ENCODE measurements at regions not wholly inside any gene's neighbourhood (a gene's known extent, or its start where the extent isn't known, plus 50 kb on each side); places are given as distances from the start of the nearest gene placed in this dataset.
"Not testable (repeated sequence)": the region's sequence is repeated elsewhere in the genome, so short reads cannot be mapped to it uniquely, and the experiment has no call there.

DNA sequence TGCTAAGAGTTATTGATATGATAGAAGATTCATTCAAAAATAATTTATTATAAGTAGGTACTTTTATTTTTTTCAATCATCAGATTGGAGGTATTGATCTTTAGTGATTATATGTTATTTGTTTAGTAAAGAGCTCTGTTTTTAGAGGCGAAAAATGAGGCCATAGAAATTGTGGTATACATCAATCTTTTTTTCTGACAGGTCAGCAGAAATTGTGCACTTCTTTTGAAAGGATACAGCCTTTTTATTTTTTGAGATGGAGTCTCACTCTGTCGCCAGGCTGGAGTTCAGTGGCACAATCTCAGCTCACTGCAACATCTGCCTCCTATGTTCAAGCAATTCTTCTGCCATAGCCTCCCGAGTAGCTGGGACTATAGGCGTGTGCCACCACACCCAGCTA is 292.1 kb downstream of the BAMBI start:
- no peak for DNase-seq

DNA sequence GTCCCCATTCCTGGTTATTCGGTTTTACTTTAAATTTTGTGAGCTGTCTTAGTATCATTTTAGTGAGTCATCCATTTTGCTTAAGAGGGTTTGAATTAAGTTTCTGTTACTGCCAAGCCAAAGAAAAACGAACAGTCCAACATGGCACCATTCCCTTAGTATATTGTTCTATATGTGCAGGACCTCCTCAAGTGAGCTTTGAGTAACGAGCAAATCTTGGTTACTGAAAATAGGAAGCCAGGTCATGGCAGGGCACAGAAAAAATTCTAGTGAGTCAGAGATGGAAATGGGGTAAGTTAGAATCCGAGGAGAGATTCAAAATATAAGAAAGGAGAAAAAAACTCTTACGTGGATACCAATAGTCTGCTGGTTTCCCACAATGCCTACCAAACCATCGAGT is 292.9 kb downstream of the BAMBI start:
- DNase-seq: no peak

DNA sequence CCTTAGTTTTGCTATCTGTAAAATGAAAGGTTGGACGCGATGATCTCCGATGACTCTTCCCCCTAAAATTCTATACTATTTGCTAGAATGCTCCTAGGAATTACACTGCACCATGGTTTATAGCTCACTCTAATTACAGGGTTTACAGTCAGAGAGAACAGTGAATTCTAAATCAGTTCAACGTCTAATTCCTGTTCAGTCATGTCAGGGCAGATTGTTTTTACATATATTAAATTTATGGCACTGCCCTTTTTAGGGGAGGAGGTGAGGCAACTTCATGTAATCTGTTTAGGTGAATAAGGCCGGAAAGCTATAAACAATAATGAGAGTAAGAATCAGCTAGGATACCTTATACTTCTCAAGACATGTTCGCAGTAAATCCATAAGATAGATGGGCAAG is 293.9 kb downstream of the BAMBI start:
- DNase-seq: no peak

DNA sequence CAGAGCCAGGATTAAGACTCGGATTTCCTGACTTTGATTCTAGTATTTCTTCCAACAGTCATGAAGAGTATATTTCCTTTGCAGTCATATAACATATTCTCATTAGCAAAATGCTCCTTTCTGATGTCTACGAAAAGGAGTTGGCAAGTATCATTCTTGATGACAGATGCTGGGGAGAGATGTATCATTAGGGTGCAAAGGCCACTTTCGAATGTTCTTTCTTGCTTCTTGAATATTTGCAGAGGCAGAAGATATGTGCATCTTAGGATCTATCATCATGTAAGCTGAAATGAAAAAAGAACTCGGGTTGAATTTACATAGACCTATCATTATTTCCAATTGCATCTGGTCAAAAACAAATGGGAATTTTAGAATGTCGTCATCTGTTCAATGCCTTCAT is 294.4 kb downstream of the BAMBI start:
- DNase-seq: no peak

DNA sequence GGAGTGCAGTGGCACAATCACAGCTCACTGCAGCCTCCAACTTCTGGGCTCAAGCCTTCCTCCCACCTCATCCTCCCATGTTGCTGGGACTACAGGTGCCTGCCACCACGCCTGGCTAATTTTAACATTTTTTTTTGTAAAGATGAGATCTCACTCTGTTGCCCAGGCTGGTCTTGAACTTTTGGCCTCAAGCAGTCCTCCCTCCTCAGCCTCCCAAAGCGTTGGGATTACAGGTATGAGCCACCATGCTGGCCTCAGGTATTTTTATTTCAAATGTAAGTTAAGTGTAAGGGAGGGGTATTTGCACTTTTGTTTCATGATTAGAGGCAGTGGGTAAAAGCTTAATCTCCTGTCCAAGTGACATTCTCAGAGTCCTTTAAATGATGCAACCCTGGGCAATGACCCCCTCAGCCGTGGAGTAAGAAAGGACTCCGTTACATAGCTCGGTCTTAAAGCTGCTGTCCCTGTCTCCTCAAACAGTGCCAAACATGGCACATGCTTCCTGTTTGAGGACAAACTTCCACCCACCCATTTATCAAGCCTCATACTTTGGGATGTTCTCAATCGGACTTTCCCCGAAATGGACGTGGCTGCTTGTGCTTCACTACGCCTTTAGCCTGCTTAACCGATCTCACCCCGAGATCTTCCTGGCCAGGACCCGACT is 296.1 kb downstream of the BAMBI start:
- DNase-seq: no peak

DNA sequence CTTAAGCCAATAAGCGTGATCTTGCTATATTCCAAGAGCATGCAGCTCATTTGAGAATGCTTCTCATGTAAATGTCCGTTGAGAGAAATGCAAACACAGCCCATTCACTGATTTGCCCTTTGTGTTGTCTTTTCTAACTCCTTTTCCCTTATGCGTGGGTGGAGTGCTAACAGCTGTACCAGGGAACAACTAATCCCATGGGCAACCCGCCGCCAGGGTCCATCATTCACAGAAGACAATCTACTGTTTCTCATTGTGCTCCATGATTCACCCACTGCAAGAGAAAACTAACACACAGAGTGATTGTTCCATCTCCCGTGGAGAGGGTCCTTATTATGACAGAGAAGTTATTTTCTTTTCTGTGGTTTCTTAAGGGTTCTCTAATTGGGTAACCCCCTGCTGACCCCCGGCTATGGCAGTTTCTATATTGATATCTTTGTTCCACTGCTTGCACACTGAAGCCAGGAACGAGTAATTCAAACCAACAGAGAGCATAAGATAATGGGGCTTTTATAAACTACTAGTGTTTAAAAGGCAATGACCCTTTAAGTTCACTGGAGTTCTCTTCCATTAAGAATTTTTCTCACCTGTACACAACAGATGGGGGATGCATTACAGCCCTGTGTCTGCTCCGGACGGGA is 298.7 kb downstream of the BAMBI start:
- DNase-seq: peak; percentile 36

GRCh38 chr10:28977518-28977917 is 300.2 kb downstream of the BAMBI start:
- no peak for DNase-seq

DNA sequence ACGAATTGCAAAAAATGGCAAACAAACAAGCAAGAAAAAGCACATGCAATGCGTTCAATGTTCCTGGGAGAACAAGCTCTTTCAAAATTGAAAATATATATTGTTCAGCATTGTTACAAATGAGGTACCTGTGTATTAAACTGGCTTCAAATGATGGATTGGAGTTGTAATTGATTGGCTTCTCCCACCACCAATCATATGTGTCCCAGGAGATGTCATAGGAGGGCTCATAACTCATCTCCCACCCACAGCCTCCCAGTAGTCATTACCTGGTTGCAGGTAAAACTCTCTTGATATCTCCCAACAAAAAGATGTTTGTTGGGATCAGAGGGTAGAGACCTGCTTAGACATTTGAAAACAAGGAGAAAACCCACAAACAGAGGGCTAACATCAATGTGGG is 302.9 kb downstream of the BAMBI start:
- DNase-seq: no peak

DNA sequence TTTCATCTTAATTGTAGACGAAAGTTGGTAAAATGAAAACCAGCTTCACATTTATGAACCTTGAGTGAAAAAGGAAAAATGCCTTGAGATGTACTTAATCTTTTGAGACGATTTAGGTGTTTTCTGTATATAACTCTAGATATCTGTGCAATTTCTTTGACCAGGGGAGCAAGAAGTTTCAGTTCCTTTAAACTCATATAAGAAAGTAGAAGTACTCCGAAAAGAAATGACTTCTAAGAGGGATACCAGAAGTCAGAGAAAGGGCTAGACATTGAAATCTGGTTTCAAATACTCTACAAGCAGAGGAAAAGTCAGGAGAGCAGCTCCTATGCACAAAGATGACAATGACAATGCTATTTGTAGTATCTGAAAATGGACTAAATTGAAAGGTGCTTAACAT is 303.7 kb downstream of the BAMBI start:
- DNase-seq: no peak

DNA sequence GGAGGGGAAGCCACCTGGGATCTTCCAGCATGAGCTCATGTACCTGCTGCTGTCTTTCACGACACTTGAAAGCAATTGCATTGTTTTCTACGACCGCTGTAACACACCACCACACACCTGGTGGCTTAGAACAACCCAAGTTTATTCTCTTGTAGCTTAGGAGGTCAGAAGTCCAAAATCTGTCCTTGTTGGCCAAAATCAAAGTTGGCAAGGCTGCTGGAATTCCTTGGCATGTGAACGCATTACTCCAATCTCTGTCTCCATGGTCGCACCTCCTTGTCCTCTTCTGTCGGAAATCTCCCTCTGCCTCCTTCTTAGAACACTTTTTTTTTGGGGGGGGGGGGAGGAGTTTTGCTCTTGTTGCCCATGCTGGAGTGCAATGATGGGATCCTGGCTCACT is 305.7 kb downstream of the BAMBI start:
- DNase-seq: no peak

GRCh38 chr10:28983799-28984198 is 305.1 kb upstream of the LYZL1 start:
- no peak for DNase-seq

DNA sequence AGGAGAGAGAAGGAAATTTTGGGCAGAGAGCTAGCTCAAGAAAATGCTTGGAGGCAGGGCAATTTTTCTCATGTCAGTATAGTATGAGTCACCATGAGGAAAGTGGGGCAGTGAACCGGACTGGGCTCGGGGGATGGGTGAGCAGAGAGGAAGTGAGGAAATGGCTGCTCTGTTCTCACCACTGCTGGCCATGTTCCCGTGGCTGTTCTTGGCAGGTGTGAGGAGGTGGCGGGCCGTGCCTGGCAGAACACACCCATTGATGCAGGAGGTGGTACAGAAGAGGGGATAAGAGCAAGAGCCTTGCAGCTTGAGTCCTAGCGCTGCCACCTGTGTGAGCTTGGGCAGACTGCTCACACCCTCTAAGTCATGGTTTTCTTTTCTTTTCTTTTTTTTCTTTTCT is 304.4 kb upstream of the LYZL1 start:
- DNase-seq: peak; percentile 28

DNA sequence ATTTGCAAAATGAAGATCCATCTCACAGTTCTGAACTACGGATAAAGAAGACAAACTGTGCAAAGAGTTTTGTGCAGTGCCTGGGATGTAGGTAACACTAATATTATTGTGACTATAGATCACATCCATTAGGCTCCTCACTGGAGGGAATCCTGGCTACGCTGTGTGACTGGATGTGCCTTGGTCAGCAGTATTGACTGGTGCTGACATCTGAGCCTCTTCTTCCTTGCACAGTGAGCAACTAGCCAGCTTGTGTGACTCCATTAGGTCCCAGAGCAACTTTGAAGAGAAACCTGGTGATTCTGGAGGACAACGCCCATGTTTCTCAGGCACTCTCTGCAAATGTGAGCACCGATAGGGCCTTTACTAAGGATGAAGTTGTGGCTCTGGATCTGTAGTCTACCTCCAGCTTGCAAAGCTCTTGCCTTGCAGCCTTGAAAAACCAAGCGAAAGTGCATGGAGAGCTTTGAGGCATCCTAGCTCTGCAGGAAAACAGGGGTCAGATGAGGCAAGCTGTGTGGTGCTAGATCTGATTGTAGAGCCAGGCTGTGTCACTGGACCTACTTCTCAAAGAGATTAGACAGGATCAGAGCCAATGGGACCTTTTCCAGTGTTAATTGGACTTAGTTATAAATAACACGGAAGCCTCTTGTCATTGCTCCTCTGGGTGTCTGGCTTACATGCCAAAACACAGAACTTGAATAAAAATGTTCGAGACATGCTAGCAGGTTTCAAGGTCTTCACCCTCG is 303.6 kb upstream of the LYZL1 start:
- DNase-seq: no peak

DNA sequence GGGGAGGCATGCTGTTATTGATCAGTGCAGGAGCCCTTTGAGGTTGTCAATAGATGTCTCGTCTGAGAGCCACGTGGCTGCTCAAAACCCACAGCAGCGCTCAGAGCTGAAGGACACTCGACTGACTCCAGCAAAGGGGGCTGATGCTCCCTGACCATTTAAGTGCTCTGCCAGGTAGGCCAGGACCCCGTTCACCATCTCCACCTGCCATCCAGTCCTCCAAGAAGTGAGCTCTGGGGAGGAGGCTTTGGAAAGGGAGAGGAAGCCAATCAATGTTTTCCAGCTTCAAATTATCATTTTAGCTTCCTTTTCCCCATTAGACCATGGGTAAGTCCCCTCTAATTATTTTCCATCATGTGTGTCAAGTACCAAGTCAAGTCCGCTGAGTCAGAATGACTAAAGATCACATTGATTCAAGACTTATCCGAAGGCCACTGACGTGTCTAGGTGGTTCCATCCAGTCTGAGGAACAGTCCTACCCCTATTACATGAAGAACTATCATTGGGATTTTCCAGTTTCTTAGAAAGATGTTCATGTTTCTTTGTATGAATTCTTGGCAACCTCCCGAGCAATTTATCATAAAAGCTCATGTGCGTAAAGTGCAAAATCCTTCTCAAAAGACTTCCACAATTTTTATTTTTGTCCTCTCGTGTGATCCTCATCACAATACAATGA is 302.6 kb upstream of the LYZL1 start:
- DNase-seq: no peak

- DNase-seq: no peak
Observed at GRCh38 chr10:28986856-28987255, 302.0 kb upstream of the LYZL1 start.

GRCh38 chr10:28987555-28988320 is 301.1 kb upstream of the LYZL1 start:
- DNase-seq: no peak

DNA sequence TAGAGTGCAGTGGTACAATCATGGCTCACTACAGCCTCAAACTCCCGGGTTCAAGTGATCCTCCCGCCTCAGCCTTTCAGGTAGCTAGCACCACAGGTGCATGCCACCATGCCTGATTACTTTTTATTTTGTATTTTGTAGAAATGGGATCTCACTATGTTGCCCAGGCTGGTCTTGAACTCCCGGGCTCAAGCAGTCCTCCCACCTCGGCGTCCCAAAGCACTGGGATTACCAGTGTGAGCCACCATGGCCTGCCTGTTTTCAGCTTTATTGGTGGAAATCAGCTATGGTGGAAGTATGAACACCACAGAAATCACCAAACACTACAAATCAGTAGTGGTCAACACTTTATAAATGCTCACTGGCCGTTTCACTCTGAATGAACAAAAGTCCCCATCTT is 299.9 kb upstream of the LYZL1 start:
- no peak for DNase-seq

GRCh38 chr10:28991333-28992270 is 297.3 kb upstream of the LYZL1 start:
- DNase-seq: peak; percentile 47

DNA sequence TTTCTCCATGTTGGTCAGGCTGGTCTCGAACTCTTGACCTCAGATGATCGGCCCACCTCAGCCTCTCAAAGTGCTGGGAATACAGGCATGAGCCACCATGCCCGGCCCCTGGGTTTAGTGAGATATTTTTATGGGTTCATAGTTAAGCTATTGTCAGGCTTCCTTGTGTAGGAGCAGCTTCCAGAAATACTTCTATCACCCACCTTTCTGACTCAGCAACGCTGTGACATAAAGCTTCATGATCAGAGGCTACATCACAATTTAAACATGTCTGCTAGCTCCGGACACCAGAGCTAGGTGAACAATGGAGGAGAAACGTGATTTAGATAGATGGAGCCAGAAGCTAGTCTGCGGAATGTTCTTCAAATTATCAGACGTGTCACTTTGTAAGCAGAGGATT is 295.8 kb upstream of the LYZL1 start:
- DNase-seq: no peak

GRCh38 chr10:28993861-28994260 is 295.0 kb upstream of the LYZL1 start:
- no peak for DNase-seq

DNA sequence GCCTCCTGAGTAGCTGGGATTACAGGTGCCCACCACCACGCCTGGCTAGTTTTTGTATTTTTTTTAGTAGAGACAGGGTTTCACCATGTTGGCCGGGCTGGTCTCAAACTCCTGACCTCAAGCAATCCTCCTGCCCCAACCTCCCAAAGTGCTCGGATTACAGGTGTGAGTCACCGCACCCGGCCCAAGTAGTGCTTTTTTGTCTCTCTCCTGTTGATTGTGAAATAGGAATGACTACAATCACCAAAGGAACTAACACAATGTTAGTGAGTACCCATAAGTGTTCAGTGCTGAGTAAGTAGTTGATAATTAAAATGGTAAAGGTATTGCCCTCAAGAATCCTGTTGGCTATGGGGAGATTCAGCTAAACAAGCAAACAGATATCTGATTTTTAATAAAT is 294.1 kb upstream of the LYZL1 start:
- not testable (repeated sequence) for DNase-seq

DNA sequence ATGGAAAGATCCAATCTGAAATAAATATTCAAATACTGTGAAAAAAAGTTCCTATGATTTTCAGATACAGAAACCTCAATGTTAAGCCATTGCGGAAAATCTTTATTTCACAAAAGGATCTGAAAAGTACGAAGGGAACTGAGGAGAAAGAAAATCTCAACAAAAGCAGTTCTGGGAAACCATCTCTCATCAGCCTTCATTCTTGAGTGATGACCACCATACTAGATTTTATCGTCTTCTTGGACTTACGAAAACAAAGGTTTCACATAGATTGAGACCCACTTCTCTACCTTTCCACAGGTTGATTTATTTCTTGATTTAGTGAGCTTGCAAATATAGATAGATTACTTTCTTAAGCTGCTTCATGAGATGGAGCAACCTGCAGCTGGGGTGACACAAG is 293.4 kb upstream of the LYZL1 start:
- no peak for DNase-seq
